GM21717 (cell line): ENCODE measurements at regions not wholly inside any gene's neighbourhood (a gene's known extent, or its start where the extent isn't known, plus 50 kb on each side); places are given as distances from the start of the nearest gene placed in this dataset.

Experiments
- ATAC-seq: cut with Tn5 transposase; IDR thresholded peaks from one replicate; pipeline ENCODE4 v1.9.1; 2021; ENCODE audit warnings: mild to moderate bottlenecking, moderate library complexity; ENCODE audit not compliant: unreplicated experiment

DNA sequence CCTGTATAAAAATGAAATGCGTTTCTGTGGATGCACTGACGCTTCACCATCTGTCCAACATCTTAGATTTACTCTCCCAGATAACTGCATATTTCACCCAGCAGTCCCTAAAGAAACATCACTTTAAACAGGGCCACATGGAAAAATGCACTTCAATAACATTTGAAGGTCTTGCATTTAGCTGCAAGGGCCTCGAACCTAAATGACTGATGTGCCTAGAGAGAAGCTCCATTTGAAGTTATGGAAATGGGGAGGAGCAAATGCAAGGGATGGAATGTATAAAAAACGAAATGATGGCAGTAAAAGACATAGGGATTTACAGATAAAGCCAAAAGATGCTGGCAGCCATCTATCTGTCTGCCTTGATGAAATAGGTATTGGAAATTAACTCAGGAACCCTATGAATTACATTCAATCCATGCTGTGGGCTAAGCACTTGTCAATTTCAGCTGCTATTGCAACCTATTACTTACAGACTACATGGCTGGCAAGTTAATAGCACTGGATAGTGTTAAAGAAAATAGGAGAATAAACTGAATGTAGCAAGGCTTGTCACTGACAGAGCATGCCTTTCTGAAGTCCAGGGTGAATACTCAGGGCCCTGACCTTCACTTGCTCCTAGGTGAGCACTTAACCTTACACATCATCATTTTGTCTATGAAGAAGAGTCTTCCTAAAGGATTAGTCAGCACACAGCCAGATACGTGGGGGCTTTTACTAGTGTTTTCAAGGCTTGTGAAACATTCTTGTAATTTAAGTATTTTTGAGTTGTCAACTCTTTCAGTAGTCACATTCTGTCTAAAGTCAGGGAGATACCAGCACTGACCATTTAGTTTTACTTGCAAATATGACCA lies 963.4 kb downstream of the PCDH17 start:
- ATAC-seq = no peak

DNA sequence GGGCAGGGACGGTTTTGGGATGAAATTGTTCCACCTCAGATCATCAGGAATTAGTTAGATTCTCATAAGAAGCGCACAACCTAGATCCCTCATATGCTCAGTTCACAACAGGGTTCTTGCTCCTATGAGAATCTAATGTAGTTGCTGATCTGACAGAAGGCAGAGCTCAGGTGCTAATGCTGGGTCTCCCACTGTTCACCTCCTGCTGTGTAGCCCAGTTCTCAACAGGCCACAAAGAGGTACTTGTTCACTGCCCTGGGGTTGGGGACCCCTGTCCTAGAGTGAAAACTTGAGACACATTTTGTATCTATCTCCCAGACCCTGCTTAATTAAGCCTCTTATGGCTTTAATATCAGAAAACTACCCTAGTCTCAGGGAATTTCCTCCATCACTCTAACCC lies 966.0 kb downstream of the PCDH17 start:
- no peak for ATAC-seq

DNA sequence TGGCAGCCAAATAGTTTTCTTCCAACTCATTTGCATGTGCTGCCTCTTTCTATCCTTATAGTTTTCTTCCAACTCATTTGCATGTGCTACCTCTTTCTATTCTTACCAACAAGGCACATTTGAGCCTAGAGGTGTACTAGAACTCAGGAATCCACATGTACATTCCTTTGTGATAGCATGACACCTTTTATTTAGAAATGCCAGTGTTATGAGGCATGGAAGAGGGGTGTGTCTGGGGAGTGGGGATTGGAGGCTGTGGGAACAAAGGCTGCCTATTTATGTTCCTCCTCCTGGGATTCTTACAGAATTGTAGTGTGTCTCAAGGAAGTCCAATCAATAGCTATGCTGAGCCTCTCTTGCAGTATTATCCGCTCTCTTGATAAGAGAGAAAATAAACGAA lies 966.7 kb downstream of the PCDH17 start:
- ATAC-seq = no peak

DNA sequence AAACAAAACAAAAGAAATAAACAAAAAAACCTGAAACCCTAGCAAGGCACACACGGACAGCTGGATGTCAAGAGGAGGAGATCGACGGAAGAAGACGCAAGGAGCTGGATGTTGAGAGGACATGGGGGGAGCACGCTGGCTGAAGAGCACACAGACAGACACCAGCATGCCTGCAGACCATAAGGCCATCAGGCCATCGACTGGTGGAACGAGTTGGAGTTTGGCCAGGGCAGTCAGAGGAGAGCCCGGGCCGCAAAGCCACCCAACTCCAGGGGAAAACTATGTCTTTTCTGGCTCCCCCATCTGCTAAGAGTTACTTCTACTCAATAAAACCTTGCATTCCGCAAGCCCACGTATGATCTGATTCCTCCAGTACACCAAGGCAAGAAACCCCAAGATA lies 979.6 kb downstream of the PCDH17 start:
- ATAC-seq = no peak

DNA sequence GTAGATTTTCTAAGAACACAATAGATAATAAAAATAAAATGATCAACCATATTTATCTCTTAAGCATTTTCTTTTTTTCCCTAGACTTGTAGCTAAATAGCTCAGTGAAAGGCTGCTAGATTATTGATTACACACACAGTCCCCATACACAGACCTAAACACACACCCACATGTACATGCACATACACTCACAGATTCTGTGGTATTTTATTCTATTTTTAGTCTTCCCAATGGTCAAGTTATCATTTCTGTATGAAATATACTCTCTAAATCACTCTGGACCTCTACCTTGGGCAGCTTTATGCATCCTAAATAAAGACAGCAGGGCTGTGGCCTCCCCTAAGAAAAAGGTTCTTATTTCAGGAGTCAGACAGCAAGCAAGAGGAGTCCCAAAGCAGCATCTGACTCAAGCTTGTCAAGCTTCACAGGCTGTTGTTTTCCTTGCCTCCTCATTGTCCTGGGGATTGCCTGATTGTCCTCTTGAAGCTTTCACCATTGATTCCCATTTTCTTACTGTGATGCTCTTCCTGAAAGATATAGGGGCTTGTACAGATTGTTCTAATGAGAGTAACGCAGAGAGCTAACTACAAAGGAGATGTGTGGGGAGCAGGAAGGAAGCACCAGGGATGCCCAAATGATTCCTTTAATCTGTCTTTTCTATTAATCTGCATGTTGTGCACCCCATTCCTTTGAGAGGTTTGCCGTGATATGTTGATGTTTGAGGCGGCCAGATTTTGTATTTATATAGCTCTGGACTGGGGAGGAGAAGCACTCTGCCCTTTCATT lies 986.5 kb downstream of the PCDH17 start:
- no peak for ATAC-seq

DNA sequence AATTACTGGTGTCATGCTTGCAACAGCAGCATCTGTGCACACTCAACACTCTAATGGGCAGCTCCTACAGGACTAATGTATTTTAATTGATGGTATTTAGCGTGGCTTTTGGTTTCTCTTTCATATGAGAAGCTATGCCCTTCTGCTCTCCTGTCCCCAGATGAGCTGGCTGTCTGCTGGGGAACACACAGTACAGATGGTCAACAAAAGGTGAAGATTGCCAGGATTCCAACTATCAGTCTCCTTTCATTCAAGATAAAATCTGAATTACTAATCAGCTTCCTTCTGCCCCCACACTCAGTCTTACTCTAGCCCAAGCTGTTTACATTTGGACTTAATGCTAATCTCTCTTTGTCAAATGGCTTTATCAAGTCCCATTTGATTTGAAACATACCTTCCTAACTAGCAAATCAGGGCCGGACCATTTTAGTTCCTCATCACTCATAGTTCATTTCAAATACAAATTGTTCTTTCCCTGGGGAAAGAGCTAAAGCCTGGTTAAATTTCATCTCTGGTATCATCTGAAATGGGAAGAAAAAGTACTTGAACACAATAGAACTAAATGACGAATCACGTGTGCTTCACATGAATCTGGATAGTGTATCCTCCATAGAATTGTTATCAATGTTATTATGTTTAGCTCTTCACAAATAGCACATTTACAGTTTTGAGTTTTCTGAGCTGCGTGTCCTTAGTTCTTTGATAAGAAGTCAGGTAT lies 988.0 kb downstream of the PCDH17 start:
- ATAC-seq = no peak

DNA sequence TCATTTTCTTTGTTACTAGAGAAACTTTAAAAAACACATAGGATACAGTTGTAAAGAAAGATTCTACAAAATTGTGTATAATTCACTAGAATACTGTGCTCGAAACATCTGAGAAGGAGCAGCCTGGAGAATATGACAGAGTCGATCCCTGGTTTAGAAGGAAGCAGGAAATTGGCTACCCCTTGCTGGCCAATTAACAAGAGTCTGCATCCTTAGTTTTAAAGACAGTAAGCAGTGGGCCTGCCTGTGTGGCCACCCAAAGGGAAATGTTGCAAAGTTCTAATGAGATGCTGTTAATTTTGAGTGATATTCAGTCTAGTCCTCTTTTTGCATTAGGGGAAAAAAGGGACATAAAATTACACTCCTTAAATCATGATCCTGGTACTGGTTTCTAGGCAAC lies 988.6 kb downstream of the PCDH17 start:
- no peak for ATAC-seq

DNA sequence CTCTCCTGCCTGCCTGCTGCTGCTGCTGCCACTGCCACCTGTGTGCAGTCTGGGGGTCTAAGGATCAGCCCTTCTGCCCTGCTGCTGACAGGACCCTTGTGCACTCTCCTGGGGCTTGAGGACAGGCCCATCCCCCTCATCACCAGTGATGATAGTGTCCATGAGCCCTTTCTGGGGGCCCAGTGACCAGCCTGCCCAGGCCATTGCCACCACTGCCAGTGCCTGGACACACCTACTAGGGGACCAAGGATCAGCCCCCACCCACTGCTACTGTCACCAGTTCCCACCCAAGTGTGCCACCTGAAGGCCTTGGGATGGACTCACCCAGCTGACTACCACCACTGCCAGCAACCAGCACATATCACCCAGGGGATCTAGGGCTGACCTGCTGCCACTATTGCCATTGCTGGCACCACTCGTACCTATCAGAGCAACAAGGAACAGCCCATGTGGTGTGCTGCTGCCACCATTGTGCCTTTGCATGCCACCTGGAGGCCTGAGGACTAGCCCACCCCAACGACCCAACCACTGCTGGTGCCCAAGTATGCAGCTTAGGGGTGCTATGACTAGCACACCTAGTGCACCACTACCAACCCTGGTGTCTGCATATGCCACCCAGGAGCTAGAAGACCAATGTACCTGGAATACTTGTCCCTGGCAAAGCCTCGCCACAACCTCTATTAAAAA lies 994.3 kb downstream of the PCDH17 start:
- no peak for ATAC-seq

DNA sequence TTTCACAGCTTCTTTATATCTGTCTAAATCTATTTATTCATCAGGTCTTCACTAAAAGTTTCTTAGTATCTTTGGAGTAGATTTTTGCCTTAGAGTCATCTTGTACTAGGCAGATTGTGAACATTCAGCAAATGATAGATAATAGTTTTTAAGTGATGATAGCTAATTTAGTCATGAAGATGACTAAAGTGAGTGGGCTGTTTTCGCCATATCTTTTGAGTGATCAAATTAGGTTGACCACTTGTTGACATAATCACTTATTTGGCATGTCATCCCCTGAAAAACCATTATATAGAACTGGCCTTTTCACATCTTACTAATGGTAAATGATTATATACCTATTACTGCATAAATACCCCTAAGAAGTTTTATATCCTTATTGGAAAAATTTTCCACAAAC lies 999.2 kb downstream of the PCDH17 start:
- ATAC-seq = no peak

DNA sequence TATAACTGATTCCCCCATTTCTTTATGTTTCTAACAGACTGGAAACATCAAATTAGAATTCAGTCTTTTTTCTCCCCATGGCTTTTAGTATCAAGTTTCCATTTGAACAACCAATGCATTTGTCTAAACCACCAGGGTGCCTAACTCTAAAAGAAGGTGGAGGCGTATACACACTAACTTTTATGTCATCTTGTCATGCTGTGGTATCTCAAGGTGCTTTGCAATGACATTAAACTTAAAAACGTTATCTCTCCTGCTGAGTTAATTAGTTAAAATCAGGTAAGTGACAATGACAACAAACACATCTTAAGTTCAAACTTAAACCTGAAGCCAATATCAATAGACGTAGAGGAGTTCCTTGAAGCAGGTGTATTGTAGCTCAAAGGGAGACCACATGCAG lies 1001.7 kb downstream of the PCDH17 start:
- ATAC-seq = no peak

DNA sequence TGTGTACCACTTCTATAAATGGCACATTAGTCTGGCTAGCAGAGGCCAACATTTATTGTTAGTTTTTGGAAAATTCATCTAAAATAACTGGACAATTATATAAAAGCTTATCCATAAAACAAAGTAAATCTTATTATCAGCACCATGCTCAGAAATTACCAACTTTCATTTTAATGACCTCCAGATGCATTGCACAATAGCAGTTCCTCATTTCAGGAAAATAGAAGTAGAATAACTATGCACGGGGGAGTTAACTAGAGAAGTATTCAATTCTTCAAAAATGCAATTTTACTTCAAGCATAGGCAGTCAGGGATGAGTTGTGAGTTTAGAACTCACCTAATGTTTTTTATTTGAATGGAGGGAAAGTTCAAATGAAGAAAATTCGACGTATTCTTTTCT lies 1023.5 kb downstream of the PCDH17 start:
- no peak for ATAC-seq

DNA sequence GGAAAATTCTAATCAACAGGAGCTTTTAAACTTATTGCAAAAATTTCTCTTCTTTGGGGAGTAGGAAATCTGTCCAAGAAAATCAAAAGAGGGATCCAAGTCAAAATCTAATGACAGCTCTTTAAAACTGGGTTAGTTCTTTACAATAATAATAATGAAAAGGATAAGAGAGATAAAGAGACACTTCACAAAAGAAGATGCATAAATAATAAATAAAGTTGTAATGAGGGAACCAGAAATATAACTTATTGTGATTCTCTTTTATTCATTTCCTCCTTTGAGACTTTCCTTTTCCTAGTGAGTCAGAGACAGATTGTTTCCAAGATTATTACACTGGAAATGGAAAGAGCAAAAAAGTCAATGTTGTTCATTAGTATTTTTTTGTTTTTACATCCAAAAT lies 1029.3 kb downstream of the PCDH17 start:
- ATAC-seq = no peak

DNA sequence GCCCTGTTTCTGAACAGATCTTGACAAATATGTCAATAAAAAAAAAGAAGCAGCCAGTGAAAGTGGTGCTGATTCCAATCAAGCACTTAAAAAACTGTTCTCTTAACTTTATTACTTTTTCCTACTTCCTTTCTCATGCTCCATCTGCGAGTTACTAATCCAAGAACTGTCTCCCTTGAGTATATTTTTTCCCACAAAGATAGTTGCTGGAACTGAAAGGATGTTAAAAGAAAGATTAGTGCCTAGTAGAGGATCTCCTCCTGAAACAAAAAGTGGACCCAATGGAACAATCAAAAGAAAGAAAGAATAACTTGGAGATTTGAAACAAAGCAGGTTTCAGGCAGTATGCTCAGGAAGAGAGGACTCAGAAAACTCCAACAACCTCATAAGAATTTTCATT lies 1034.8 kb downstream of the PCDH17 start:
- ATAC-seq = no peak

DNA sequence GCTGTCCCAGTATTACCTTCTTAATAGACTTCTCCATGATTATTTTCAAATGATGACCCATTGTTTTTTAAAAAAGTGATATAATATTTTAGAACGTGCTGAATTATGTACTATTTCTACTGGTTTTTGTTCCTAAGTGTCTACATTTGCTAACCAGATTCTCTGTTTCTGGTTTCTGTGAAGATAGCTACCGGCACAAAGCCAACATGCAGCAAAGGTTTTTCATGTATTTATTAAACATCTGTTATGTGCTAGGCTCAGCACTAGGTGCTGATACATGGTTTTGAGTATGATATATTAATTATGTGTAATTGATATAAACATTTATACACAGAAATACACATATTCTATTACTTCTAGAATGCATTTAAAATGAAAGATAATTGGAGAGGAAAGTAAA lies 1035.6 kb downstream of the PCDH17 start:
- ATAC-seq = no peak

DNA sequence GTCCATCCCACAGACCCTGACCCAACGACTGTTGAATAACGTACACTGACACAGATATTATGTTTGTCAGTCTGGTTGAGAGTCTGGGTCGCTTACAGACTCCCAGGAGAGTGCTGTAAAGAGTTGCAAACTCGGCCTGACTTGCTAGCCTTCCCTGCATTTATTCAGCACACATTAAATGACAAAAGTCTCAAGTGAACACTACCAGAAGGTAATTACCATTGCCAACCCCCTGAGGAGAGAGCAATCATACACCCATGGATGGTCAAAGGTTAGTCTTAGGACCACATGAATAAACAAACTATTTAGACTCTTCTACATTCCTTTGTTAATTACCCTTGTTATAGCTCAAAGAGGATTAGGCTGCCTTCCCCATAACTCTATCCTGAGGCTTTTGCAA lies 1048.6 kb downstream of the PCDH17 start:
- ATAC-seq = no peak

DNA sequence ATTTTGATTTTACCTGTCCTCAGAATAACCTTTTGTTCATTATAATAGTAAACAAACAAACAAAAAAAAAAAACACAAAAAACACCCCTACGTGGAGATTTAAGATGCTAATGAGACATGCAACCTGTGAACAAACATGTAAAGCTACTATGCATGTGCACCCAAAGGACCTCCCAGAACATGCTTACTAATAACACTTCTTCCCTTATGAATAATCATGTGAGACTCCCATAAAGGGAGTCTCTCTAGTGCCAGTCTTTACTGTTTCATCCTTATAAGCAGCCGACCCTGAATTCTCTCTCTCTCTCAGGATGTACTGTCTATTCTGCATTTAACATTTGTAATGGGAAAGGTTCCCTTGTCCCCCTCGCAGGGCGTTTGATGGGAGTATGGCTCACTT lies 1051.1 kb downstream of the PCDH17 start:
- ATAC-seq = no peak

DNA sequence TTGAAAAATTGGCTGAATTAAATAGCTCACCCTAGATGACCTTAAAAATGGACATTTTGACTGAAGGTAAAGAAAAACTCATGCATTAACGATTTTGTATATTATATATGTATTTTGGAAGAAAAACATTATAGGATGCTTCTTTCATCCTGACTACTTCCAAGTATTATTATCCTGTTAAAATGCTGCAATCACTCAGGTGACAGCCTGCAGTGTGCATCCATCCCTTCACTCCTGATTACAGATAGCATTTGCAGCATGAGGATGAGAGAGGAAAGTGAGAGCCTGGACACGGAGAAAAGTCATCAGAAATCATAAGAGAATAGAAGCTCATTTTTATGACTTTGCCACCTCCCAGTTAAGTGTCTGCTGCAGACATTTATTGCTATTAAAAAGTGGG lies 1055.6 kb downstream of the PCDH17 start:
- no peak for ATAC-seq

DNA sequence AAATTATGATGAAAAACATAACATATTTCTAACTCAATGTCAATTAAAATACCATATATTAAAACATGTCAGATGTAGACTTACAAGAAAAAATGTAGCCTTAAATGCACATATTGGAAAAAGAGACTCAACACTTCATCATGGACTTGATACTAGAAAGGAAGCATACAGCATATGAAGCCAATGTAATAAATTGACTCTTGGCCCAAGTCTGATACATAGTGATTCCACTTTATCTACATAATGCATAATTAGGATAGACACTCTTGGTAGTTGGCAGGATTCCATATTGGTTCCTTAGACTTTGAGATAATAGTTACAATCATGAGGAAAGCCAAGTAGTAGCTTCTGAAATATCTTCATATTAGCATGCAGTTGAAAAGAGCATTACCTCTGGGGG lies 1067.0 kb downstream of the PCDH17 start:
- ATAC-seq = no peak

DNA sequence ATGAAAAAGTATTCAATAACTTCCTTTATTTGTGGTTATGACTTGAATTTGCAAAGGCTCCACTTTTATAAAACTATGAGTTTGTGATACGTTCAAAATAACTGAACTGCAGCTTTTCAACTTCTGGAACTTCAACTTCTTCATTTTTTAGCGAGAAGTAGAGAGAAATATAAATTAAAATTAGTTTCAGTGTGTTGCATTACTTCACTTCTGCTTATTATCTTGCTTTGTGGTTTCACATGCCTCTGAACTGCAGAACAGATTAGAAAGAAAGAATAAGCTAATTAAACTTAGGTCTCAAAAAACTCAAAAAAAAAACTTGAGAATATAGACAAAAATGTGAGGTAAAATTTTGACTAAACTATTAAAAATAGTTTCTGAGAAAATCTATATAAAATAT lies 1073.4 kb downstream of the PCDH17 start:
- no peak for ATAC-seq

DNA sequence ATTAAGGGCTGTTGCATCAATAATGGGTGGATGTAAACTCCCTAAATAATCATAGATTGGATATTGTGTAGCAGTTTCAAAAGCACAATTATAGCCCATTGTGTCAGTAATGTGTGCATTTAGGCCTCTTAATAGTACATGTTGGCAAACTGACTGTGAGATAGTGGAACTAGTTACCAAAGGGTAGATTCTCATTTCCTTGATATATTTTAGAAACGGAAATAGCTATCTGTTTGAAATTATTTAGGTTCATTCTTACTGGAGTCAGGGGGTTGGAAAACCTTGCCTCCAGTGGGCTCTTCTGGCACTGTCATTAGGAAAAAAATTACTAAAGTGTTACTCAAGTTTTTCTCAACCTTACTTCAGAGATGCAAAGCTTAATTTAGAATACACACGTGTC lies 1074.9 kb downstream of the PCDH17 start:
- no peak for ATAC-seq

DNA sequence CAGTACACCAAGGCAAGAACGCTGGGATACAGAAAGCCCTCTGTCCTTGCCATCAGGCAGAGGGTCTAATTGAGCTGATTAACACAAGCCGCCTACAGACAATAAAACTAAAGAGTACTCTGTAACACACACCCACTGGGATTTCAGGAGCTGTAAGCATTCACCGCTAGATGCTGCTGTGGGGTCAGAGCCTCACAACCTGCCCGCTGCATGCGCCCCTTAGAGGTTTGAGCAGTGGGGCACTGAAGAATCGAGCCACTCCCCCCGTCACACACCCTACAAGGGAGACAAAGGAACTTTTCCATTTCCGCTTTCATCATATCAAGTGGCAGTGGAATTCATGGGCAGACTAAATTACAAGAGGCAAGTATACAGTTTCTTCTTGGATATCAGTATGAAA lies 1080.6 kb downstream of the PCDH17 start:
- no peak for ATAC-seq
